Stimulated activated memory B cell treated with anti-CD40 and anti-IgM and Interleukin-4, amounts not matched to agents 10 μg/mL and 1 μg/mL and 100 μg/mL, for 72 hours (primary cell): ENCODE measurements at regions not wholly inside any gene's neighbourhood (a gene's known extent, or its start where the extent isn't known, plus 50 kb on each side); places are given as distances from the start of the nearest gene placed in this dataset.
A peak's percentile ranks its signal among the peaks of the same experiment; 100 is the strongest.

ENCODE experiments used
- ATAC-seq: fragments of 150-1000 bp; cut with Tn5 transposase; 2 replicates; pipeline ENCODE4 v1.10.0; 2021
- H3K27ac Mint-ChIP-seq: one replicate; pipeline ENCODE4 v1.8.0; 2022; ENCODE audit warnings: mild to moderate bottlenecking, mixed read lengths
- H3K27me3 Mint-ChIP-seq: one replicate; pipeline ENCODE4 v1.8.0; 2022; ENCODE audit warnings: mixed read lengths
- H3K36me3 Mint-ChIP-seq: one replicate; pipeline ENCODE4 v1.8.0; 2022; ENCODE audit warnings: mixed read lengths
- H3K4me1 Mint-ChIP-seq: one replicate; pipeline ENCODE4 v1.8.0; 2022; ENCODE audit warnings: mixed read lengths
- H3K4me3 Mint-ChIP-seq: one replicate; pipeline ENCODE4 v1.8.0; 2022; ENCODE audit warnings: mild to moderate bottlenecking, moderate library complexity, mixed read lengths
- H3K9me3 Mint-ChIP-seq: one replicate; pipeline ENCODE4 v1.8.0; 2022; ENCODE audit warnings: mixed read lengths

DNA sequence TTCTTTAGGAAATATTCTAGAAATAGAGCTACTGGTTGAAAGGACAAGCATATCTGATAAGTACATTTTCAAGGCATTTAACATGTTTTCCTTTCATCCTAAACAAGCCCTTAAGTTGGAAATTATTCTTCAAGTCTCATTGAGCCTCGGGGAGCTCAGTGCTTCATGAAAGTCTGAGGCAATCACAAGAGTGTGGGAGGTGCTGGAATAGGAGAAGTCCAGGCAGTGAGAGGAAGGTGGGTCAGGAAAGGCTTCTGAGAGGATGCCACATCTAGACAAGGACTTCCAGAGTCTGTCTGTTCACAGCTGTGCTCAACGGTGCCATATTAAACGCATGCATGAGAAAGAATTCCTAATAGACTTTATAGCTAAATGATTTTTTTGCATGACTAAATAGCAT, 69.8 kb downstream of the CD83 start:
- peaks cover 31% of the 10 kb centered on the region for H3K36me3 Mint-ChIP-seq
- no peak overlapping the region for H3K4me3 Mint-ChIP-seq
- no peak overlapping the region for H3K27ac Mint-ChIP-seq
- H3K9me3 Mint-ChIP-seq, result no peaks in the 10 kb centered on the region
- H3K27me3 Mint-ChIP-seq, result no peaks in the 10 kb centered on the region
- no peaks in the 10 kb centered on the region for H3K4me1 Mint-ChIP-seq
- no peak for ATAC-seq

DNA sequence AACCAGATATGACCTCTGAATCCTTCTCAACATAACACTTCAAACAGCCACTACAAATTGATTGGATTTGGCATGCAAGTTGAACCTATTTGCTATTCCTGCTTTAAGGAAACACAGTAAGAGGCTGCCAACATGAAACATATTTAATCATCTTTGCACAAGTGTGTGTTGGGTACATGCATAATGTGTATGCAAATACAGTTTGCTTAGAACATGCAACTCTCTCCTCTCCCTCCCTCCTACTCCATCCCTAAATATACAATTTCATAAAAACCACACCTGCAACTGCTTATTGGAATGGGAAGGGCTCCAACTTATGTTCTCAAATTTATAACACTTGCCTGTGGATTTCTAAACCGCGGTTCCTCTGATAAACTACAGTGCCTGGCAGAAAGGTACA, 71.5 kb downstream of the CD83 start:
- Mint-ChIP-seq H3K27me3 (no peaks in the 10 kb centered on the region), H3K27ac (no peak overlapping the region), H3K4me1 (no peaks in the 10 kb centered on the region), H3K9me3 (no peaks in the 10 kb centered on the region), H3K36me3 (peaks cover 31% of the 10 kb centered on the region), H3K4me3 (no peak overlapping the region)
- ATAC-seq, result no peak

DNA sequence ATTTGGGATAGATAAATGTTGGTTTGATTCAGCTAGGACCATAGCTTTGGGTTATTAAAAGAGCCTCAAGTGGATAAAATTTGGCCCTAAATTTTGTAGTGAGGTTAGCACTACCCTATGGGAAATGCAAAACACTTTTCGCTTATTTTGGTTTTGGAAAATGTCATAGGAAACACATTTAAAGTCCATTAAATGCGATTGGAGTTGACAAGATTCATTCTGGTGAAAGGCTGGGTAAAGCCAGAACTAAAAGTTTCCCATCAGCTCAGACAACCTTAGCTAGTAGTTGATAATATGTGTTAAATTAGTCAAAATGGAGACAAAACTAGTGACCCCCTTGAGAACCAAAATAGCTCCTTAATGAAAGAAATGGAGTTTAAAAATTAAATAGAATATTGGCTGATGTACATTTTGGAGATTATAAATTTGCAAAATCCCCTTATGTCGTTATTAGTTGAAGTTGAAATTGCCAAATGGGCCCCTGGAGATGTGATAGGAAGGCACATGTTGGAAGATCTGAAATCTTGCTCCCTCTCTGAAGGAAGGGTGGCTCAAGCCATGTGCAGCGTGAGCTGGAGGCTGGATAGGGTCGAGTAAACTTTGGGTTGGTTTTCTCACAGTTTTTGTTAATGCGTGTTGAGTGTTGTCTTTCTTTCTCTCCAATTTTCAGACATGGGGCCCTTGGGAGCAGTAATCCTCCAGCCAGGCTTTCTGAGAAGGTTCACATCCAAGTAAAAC, 72.8 kb downstream of the CD83 start:
- no peaks in the 10 kb centered on the region for H3K4me1 Mint-ChIP-seq
- no peak overlapping the region for H3K4me3 Mint-ChIP-seq
- no peaks in the 10 kb centered on the region for H3K9me3 Mint-ChIP-seq
- peaks cover 28% of the 10 kb centered on the region for H3K36me3 Mint-ChIP-seq
- no peak for ATAC-seq
- no peaks in the 10 kb centered on the region for H3K27me3 Mint-ChIP-seq
- no peak overlapping the region for H3K27ac Mint-ChIP-seq

DNA sequence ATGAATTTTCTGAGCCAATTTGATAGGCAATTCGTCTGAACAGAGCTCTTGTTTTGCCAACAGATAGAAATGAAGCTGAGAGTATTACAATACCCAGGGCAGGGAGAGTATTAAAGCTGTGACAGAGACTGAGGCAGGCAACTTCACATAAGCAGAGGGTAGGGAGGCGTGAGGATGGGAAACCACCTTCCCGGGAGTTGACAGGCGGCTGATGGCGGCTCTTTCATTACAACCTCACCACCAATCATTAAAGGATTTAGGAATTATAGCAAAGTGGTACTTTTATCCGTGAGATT, 73.3 kb downstream of the CD83 start:
- H3K4me1 Mint-ChIP-seq, result no peaks in the 10 kb centered on the region
- peaks cover 25% of the 10 kb centered on the region for H3K36me3 Mint-ChIP-seq
- H3K27me3 Mint-ChIP-seq, result no peaks in the 10 kb centered on the region
- H3K27ac Mint-ChIP-seq, result no peak overlapping the region
- H3K9me3 Mint-ChIP-seq, result no peaks in the 10 kb centered on the region
- ATAC-seq, result no peak
- H3K4me3 Mint-ChIP-seq, result no peak overlapping the region

DNA sequence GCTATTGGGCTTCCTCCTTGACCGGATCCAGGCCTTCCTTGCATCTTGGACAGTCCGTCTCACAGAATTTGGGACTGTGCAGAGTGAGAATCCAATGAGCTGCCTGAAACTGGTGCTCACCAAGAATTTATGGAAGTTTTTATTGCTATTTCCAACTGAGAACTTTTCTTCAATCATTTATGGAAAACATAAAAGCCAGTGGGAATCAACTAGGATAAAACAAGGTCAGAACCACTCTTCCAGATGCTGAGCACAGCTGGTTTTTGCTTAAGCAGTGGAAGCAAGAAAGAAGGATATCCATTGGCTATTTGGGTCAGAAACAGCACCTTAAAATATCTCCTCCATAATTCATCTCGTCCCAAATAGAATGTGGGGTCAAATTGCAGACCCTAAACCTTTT, 74.2 kb downstream of the CD83 start:
- no peak overlapping the region for H3K27ac Mint-ChIP-seq
- no peak for ATAC-seq
- H3K36me3 Mint-ChIP-seq, result peaks cover 20% of the 10 kb centered on the region
- H3K4me1 Mint-ChIP-seq, result no peaks in the 10 kb centered on the region
- H3K9me3 Mint-ChIP-seq, result no peaks in the 10 kb centered on the region
- no peaks in the 10 kb centered on the region for H3K27me3 Mint-ChIP-seq
- H3K4me3 Mint-ChIP-seq, result no peak overlapping the region

DNA sequence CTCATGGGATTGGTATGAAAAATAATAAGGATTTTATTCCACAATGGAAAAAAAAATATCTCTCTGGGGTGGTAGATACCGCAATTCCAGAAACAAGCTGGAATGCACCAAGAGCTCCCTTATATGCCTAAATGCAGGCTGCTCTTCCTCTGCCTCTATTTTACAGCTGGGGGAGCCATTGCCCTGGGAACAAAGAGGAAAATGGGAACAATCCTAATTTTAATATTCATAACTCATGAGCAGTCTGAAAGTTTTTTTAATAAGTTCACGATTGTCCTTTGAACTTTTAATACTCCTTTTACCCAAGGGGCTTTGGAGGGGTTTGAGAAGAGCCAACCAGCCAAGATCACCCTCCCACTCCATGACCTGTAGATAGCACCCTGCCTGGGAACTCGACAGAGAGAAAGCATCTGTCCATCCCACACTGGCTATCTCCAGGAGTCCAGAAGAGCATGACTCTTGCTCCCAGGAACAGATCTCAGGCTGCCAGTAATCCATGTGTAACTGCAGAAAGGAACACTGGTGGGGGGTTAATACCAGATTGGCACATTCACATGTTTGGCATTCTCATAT, 74.7 kb downstream of the CD83 start:
- Mint-ChIP-seq H3K27ac (no peak overlapping the region), H3K4me3 (no peak overlapping the region), H3K36me3 (peaks cover 16% of the 10 kb centered on the region), H3K4me1 (no peaks in the 10 kb centered on the region), H3K9me3 (no peaks in the 10 kb centered on the region), H3K27me3 (no peaks in the 10 kb centered on the region)
- no peak for ATAC-seq

DNA sequence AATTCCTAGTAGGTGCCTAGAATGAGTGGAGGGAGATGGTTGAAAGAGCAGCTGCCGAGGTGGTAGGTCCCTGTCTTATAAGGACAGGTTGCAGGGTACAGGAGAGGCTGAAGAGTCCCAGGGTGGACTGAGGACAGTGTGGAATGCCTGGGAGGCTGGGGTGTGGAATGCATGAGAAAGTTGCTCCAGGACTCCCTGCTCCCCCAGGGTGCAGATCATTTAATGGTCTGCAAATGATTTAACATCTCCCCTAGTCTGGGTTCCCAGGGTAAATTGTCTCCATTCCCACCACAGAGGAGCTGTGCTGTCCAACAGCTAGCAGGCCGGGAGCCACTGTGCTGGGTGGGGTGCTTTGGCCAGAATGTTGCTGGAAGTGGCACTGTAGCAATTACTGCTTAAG, 76.0 kb downstream of the CD83 start:
- no peak for ATAC-seq
- no peaks in the 10 kb centered on the region for H3K4me1 Mint-ChIP-seq
- no peak overlapping the region for H3K4me3 Mint-ChIP-seq
- no peaks in the 10 kb centered on the region for H3K9me3 Mint-ChIP-seq
- H3K36me3 Mint-ChIP-seq, result peaks cover 9% of the 10 kb centered on the region
- no peak overlapping the region for H3K27ac Mint-ChIP-seq
- no peaks in the 10 kb centered on the region for H3K27me3 Mint-ChIP-seq

DNA sequence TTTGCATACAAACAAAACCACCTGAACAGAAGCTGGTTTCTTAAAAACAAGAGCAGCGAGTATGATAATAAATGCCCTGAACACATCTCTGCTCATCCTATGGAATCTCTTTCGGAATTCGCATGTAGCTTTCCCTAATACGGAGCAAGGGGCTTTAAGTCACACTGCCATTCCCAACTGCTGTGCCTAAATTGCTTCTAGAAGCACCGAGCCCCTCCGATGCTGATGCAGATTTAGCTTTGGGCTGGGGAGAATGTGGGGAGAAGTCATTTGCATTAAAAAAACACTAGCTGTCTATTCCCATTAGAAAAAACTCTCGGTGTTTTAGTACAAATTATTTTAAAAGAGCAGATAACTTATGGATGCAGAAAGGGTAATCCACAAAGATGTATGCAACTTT, 76.9 kb downstream of the CD83 start:
- no peaks in the 10 kb centered on the region for H3K4me1 Mint-ChIP-seq
- peaks cover 3% of the 10 kb centered on the region for H3K9me3 Mint-ChIP-seq
- no peak overlapping the region for H3K4me3 Mint-ChIP-seq
- no peak overlapping the region for H3K27ac Mint-ChIP-seq
- no peak for ATAC-seq
- no peaks in the 10 kb centered on the region for H3K27me3 Mint-ChIP-seq
- peaks cover 9% of the 10 kb centered on the region for H3K36me3 Mint-ChIP-seq

DNA sequence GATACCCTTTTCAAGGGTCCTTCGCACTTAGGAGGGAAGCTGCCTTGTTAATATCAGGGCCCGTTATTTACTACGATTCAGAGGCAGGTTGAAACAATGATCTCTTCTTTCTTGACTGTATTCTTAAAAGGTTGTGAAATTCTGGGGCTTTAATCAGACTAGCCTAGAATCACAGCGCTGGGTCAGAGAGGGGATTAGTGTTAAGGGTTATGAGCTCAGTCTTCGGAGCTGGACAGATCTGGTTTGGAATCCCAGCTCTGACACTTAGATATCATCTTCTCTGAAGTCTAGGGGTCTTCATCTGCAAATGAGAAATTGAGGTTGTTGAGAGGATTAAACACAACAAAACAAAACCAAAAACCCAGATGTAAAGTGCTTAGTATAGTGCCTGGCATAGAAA, 77.4 kb downstream of the CD83 start:
- no peaks in the 10 kb centered on the region for H3K27me3 Mint-ChIP-seq
- ATAC-seq, result no peak
- H3K36me3 Mint-ChIP-seq, result peaks cover 14% of the 10 kb centered on the region
- no peak overlapping the region for H3K27ac Mint-ChIP-seq
- H3K4me1 Mint-ChIP-seq, result no peaks in the 10 kb centered on the region
- peaks cover 3% of the 10 kb centered on the region for H3K9me3 Mint-ChIP-seq
- no peak overlapping the region for H3K4me3 Mint-ChIP-seq

DNA sequence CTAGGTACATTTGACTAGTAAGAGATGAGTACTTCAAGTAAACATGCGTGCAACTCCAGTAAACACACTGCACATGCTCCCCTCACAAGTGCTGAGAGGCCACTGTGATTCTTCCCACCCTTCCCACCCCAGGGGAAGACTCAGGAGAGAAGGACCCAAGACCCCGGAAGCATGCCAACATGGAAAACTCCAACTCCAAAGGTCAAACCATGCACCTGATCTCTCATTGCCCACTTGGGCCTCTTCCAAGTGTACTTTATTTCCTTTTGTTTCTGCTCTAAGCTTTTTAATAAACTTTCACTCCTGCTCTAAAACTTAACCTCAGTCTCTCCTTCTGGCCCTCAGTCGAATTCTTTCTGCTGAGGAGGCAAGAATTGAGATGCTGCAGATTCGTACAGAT, 78.5 kb downstream of the CD83 start:
- no peaks in the 10 kb centered on the region for H3K4me1 Mint-ChIP-seq

DNA sequence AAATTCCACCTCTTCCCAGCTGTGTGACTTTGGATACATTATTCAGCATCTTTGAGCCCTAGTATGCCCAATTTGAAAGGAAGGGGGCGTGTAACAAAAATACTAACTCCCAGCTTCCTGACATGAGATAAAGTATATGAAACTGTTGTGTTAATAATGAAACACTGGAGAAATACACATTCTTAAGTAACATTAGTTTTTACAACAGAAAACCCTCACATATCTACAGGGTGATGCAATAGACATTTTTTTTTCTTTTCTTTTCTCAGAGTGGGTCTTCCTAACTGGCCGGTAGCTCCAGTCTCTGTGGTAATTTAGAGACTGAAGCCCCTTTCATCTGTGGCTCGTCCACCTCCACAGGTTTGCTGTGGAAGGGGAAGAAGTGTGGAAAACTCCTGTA, 79.5 kb downstream of the CD83 start:
- peaks cover 28% of the 10 kb centered on the region for H3K36me3 Mint-ChIP-seq
- H3K4me3 Mint-ChIP-seq, result no peak overlapping the region
- H3K27ac Mint-ChIP-seq, result no peak overlapping the region
- H3K9me3 Mint-ChIP-seq, result peaks cover 3% of the 10 kb centered on the region
- H3K4me1 Mint-ChIP-seq, result no peaks in the 10 kb centered on the region
- no peak for ATAC-seq
- no peaks in the 10 kb centered on the region for H3K27me3 Mint-ChIP-seq

More for the DNA sequence above, 78.5 kb downstream of the CD83 start:
- peaks cover 3% of the 10 kb centered on the region for H3K9me3 Mint-ChIP-seq
- peaks cover 19% of the 10 kb centered on the region for H3K36me3 Mint-ChIP-seq
- ATAC-seq, result no peak
- no peak overlapping the region for H3K4me3 Mint-ChIP-seq
- no peak overlapping the region for H3K27ac Mint-ChIP-seq
- no peaks in the 10 kb centered on the region for H3K27me3 Mint-ChIP-seq

DNA sequence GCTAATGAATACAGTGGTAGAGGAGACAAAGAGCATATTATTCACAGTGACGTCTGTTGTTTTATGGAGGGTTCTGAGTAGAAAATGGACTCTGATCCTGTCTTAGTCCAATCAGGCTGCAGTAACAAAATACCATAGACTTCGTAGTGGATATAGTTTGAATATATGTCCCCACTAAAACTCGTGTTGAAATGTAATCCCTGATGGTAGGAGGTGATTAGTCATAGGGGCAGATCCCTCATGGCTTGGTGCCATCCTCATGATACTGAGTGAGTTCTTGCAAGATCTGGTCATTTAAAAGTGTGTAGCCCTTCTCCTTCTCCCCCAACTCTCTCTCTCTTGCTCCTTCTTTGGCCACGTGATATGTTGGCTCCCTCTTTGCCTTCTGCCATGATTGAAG, 82.5 kb downstream of the CD83 start:
- ATAC-seq, result no peak
- no peaks in the 10 kb centered on the region for H3K4me1 Mint-ChIP-seq
- H3K27ac Mint-ChIP-seq, result no peak overlapping the region
- H3K4me3 Mint-ChIP-seq, result no peak overlapping the region
- peaks cover 3% of the 10 kb centered on the region for H3K9me3 Mint-ChIP-seq
- H3K36me3 Mint-ChIP-seq, result peaks cover 48% of the 10 kb centered on the region
- H3K27me3 Mint-ChIP-seq, result no peaks in the 10 kb centered on the region

DNA sequence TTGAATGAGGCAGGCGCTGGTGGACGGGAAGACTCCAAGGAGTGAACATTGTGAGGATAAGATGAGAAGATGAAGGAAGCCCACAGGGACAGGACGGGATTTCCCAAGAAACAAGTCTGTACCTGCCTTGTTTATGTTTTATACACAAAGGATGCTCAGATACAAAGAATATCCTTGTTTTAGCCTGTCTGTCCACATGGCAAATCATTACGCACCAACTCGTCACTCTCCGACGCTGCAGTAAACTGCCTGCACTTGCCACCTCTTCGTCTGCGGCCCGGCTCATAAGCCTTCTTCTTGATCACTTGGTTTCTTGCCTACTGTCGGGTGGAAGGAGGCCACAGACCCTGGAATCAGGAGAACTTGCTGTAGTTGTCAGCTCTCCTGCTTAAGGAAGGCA, 85.4 kb downstream of the CD83 start:
- Mint-ChIP-seq H3K4me1 (no peaks in the 10 kb centered on the region), H3K27me3 (no peaks in the 10 kb centered on the region), H3K27ac (no peak overlapping the region), H3K36me3 (peaks cover 48% of the 10 kb centered on the region), H3K4me3 (no peak overlapping the region), H3K9me3 (peaks cover 3% of the 10 kb centered on the region)
- no peak for ATAC-seq

DNA sequence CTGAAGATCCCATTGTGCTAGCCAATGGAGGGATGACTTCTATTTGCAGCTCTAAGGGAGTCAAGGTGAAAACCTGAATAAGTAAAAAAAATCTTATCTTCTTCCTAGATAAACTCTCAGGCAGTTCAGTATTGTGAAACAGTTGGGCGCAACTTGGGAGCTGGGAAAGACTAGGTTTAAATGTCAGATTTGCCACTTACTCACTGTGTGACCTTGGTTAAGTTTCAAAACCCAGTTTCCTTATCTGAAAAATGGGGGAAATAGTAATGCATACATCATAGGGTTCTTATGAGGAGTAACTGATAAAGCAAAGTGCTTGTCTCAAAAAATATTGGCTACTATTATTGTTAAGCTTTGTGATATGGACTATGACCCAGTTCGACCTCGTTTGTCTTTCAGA, 88.8 kb downstream of the CD83 start:
- H3K27me3 Mint-ChIP-seq, result no peaks in the 10 kb centered on the region
- no peak overlapping the region for H3K27ac Mint-ChIP-seq
- no peaks in the 10 kb centered on the region for H3K9me3 Mint-ChIP-seq
- ATAC-seq, result no peak
- H3K36me3 Mint-ChIP-seq, result peaks cover 26% of the 10 kb centered on the region
- H3K4me3 Mint-ChIP-seq, result no peak overlapping the region
- peaks cover 23% of the 10 kb centered on the region for H3K4me1 Mint-ChIP-seq

DNA sequence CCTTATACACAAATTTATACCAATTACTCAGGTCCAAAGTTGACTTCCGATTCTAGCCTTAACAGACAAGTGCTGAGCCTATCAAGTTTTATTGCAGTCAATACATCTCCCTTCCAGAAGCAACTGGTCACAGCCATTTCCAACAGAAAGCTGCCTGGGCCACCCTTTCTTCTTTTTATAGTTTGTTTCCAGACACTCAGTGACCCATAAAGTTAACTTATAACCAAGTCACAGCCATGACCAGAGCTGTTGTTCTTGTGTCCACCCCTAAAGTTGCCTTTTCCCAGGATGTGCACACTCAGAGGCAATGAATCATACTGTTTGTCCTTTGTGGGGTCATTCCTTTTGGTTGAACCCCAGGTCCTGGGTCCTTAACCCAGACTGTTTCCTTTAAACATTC, 89.9 kb downstream of the CD83 start:
- Mint-ChIP-seq H3K36me3 (peaks cover 17% of the 10 kb centered on the region), H3K27ac (peak overlapping the region; percentile 9), H3K27me3 (no peaks in the 10 kb centered on the region), H3K4me3 (no peak overlapping the region), H3K9me3 (no peaks in the 10 kb centered on the region), H3K4me1 (peaks cover 33% of the 10 kb centered on the region)
- no peak for ATAC-seq

DNA sequence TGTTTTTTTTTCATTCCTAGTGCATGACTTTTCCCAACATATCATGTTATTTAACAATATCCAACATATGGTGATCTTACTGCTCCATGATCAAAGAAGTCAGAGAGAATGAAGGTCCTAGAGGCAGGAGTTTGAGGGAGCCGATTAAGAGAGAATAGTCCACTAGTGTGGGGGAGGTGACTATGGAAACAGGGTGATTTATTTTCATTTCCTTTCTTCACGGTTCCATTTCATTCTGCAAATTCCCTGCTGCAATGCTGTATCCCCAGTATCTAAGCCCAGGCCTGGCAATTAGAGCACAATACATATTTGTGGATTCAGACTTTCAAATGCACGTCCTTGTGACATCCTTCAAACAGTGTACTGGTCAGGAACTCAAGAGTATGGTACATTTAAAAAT, 91.4 kb downstream of the CD83 start:
- Mint-ChIP-seq H3K4me1 (peaks cover 33% of the 10 kb centered on the region), H3K4me3 (no peak overlapping the region), H3K27me3 (no peaks in the 10 kb centered on the region), H3K36me3 (peaks cover 20% of the 10 kb centered on the region), H3K9me3 (no peaks in the 10 kb centered on the region), H3K27ac (peak overlapping the region; percentile 92)
- no peak for ATAC-seq
